A673 (cell line): ENCODE measurements at regions not wholly inside any gene's neighbourhood (a gene's known extent, or its start where the extent isn't known, plus 50 kb on each side); places are given as distances from the start of the nearest gene placed in this dataset.
"Not testable (repeated sequence)": the region's sequence is repeated elsewhere in the genome, so short reads cannot be mapped to it uniquely, and the experiment has no call there.

Experiments
- BruUV-seq: library from RNA; stranded (reverse); fragments of 400-500 nt; replicated peaks from 2 replicates; lab custom pipeline; 2021; lab: Mats Ljungman, UMichigan
- CTCF ChIA-PET: fragments of 300-600 bp; sonication (Branson Sonifier 250); formaldehyde crosslinking; loops from one replicate; lab custom pipeline; 2022; ENCODE audit warnings: antibody characterized with exemption; lab: Charles Lee
- POLR2A ChIA-PET: fragments of 300-600 bp; sonication (Branson Sonifier 250); formaldehyde crosslinking; loops from one replicate; lab custom pipeline; 2022; ENCODE audit warnings: antibody characterized with exemption; ENCODE audit not compliant: low non-redundant PET; lab: Charles Lee
- DNase-seq: peaks from one replicate; pipeline ENCODE4 v3.0.0-alpha.2; 2015; ENCODE audit warnings: low spot score
- H3K27ac ChIP-seq: fragments of 200-600 bp; sonication (generic); 2 replicates; pipeline ENCODE4 v1.5.1; 2016; ENCODE audit warnings: mixed run types, low read depth, mild to moderate bottlenecking, mixed read lengths, antibody characterized with exemption, low read length; ENCODE audit not compliant: poor library complexity, severe bottlenecking
- H3K27me3 ChIP-seq: fragments of 200-600 bp; sonication (generic); replicated peaks from 2 replicates; pipeline ENCODE4 v1.6.1; 2017; ENCODE audit warnings: mixed run types, low read depth, mild to moderate bottlenecking, mixed read lengths, antibody characterized with exemption, low read length; ENCODE audit not compliant: insufficient read depth, poor library complexity
- H3K36me3 ChIP-seq: fragments of 200-600 bp; sonication (generic); 2 replicates; pipeline ENCODE4 v1.6.1; 2016; ENCODE audit warnings: mixed run types, mild to moderate bottlenecking, mixed read lengths, antibody characterized with exemption, low read length; ENCODE audit not compliant: insufficient read depth, poor library complexity, severe bottlenecking
- H3K4me1 ChIP-seq: fragments of 200-600 bp; sonication (generic); 2 replicates; pipeline ENCODE4 v1.6.1; 2017; ENCODE audit warnings: mixed run types, mild to moderate bottlenecking, mixed read lengths, antibody characterized with exemption, low read length; ENCODE audit not compliant: insufficient read depth, poor library complexity, severe bottlenecking
- H3K4me3 ChIP-seq: fragments of 200-600 bp; sonication (generic); 2 replicates; pipeline ENCODE4 v1.5.1; 2016; ENCODE audit warnings: low read depth, mixed run types, mild to moderate bottlenecking, mixed read lengths, low read length; ENCODE audit not compliant: poor library complexity, severe bottlenecking
- H3K9me3 ChIP-seq: fragments of 200-600 bp; sonication (generic); 2 replicates; pipeline ENCODE4 v1.6.1; 2016; ENCODE audit warnings: mixed run types, low read depth, mild to moderate bottlenecking, mixed read lengths, antibody characterized with exemption, low read length; ENCODE audit not compliant: poor library complexity, severe bottlenecking
- CTCF ChIP-seq: fragments of 300-800, 200-600 bp; sonication (generic); conservative IDR thresholded peaks from 2 replicates; pipeline ENCODE4 v1.5.1; 2017; ENCODE audit warnings: low read depth, mild to moderate bottlenecking, antibody characterized with exemption, low read length, moderate library complexity, mixed read lengths
- EZH2 ChIP-seq: fragments of 200-600 bp; sonication (generic); IDR thresholded peaks from 2 replicates; pipeline ENCODE4 v1.6.1; 2017; ENCODE audit warnings: borderline replicate concordance, low read depth, mild to moderate bottlenecking, mixed read lengths, antibody characterized with exemption, low read length; ENCODE audit not compliant: poor library complexity, severe bottlenecking
- intact Hi-C: fragments of 100-400 bp; cut with micrococcal nuclease; formaldehyde crosslinking; loops from one replicate; pipeline ENCODE4 v1.10.0; 2022; ENCODE audit not compliant: unreplicated experiment

- H3K9me3 ChIP-seq, result peaks cover 9% of the 10 kb centered on the region
- POLR2A ChIA-PET, result no interaction called here
- no peaks in the 10 kb centered on the region for H3K27me3 ChIP-seq
- no peaks in the 10 kb centered on the region for H3K36me3 ChIP-seq
- BruUV-seq, result no TSS peak
- no peak for DNase-seq
- H3K4me1 ChIP-seq, result no peaks in the 10 kb centered on the region
- H3K27ac ChIP-seq, result no peak overlapping the region
- TF ChIP-seq EZH2 (no peak), CTCF (no peak)
- H3K4me3 ChIP-seq, result no peak overlapping the region
- CTCF ChIA-PET, result no interaction called here
- intact Hi-C loops, result no loop called here
Measured at GRCh38 chr10:38228394-38228793, 134.3 kb downstream of the ZNF37A start.

- H3K36me3 ChIP-seq, intact Hi-C loops, H3K4me1 ChIP-seq, H3K9me3 ChIP-seq, H3K4me3 ChIP-seq, CTCF ChIA-PET, H3K27ac ChIP-seq, H3K27me3 ChIP-seq, BruUV-seq, DNase-seq, POLR2A ChIA-PET: not testable (repeated sequence)
Measured at GRCh38 chr10:38238479-38238878, 144.3 kb downstream of the ZNF37A start.

GRCh38 chr10:38242061-38242649 lies 148.0 kb downstream of the ZNF37A start:
- H3K36me3 ChIP-seq, H3K4me1 ChIP-seq, H3K9me3 ChIP-seq, intact Hi-C loops, CTCF ChIA-PET, H3K27ac ChIP-seq, BruUV-seq, POLR2A ChIA-PET, H3K4me3 ChIP-seq, H3K27me3 ChIP-seq: not testable (repeated sequence)
- DNase-seq, result peak; percentile 1

- POLR2A ChIA-PET, BruUV-seq, CTCF ChIA-PET, H3K27ac ChIP-seq, H3K4me1 ChIP-seq, H3K27me3 ChIP-seq, intact Hi-C loops, H3K36me3 ChIP-seq, H3K9me3 ChIP-seq, DNase-seq, H3K4me3 ChIP-seq: not testable (repeated sequence)
Measured at GRCh38 chr10:38248113-38248512, 154.0 kb downstream of the ZNF37A start.

GRCh38 chr10:38252551-38252950 lies 158.4 kb downstream of the ZNF37A start:
- DNase-seq, H3K27me3 ChIP-seq, CTCF ChIA-PET, POLR2A ChIA-PET, H3K27ac ChIP-seq, H3K9me3 ChIP-seq, H3K4me1 ChIP-seq, H3K4me3 ChIP-seq, H3K36me3 ChIP-seq, BruUV-seq, intact Hi-C loops: not testable (repeated sequence)

- BruUV-seq, POLR2A ChIA-PET: not testable (repeated sequence)
Measured at GRCh38 chr10:38267555-38267954, 173.4 kb downstream of the ZNF37A start.

GRCh38 chr10:38271031-38271430 lies 176.9 kb downstream of the ZNF37A start:
- H3K9me3 ChIP-seq, H3K27ac ChIP-seq, H3K4me3 ChIP-seq, H3K4me1 ChIP-seq, DNase-seq, CTCF ChIA-PET, BruUV-seq, POLR2A ChIA-PET, H3K27me3 ChIP-seq, intact Hi-C loops, H3K36me3 ChIP-seq: not testable (repeated sequence)

More at GRCh38 chr10:38267555-38267954, 173.4 kb downstream of the ZNF37A start:
- H3K36me3 ChIP-seq, H3K4me3 ChIP-seq, CTCF ChIA-PET, DNase-seq, H3K4me1 ChIP-seq, intact Hi-C loops, H3K27ac ChIP-seq, H3K27me3 ChIP-seq, H3K9me3 ChIP-seq: not testable (repeated sequence)
